Neuronal stem cell (in vitro differentiated cells): ENCODE measurements at regions not wholly inside any gene's neighbourhood (a gene's known extent, or its start where the extent isn't known, plus 50 kb on each side); places are given as distances from the start of the nearest gene placed in this dataset.

ENCODE experiments used
- DNase-seq: peaks from one replicate; pipeline ENCODE4 v3.0.0-alpha.2; 2013; ENCODE audit warnings: low spot score
- H2AFZ ChIP-seq: one replicate; pipeline ENCODE4 v1.6.1; 2013; ENCODE audit warnings: mild to moderate bottlenecking, low read length, inconsistent platforms
- H2AK5ac ChIP-seq: 2 replicates; pipeline ENCODE4 v1.6.1; 2013; ENCODE audit warnings: low read depth, mild to moderate bottlenecking, inconsistent platforms, low read length, moderate library complexity, mixed read lengths
- H2BK120ac ChIP-seq: 2 replicates; pipeline ENCODE4 v1.6.1; 2013; ENCODE audit warnings: low read depth, mild to moderate bottlenecking, inconsistent platforms, low read length, moderate library complexity, mixed read lengths
- H2BK12ac ChIP-seq: one replicate; pipeline ENCODE4 v1.6.1; 2013; ENCODE audit warnings: low read length, inconsistent platforms
- H2BK15ac ChIP-seq: 2 replicates; pipeline ENCODE4 v1.6.1; 2013; ENCODE audit warnings: mild to moderate bottlenecking, low read length, inconsistent platforms, mixed read lengths
- H2BK5ac ChIP-seq: one replicate; pipeline ENCODE4 v1.6.1; 2013; ENCODE audit warnings: inconsistent platforms, mild to moderate bottlenecking, low read length, moderate library complexity
- H3K14ac ChIP-seq: one replicate; pipeline ENCODE4 v1.6.1; 2013; ENCODE audit warnings: low read length, inconsistent platforms
- H3K18ac ChIP-seq: 2 replicates; pipeline ENCODE4 v1.6.1; 2013; ENCODE audit warnings: low read length, inconsistent platforms
- H3K23ac ChIP-seq: 2 replicates; pipeline ENCODE4 v1.6.1; 2013; ENCODE audit warnings: low read depth, mild to moderate bottlenecking, mixed read lengths, low read length, inconsistent platforms; ENCODE audit not compliant: poor library complexity
- H3K27ac ChIP-seq: replicated peaks from 3 replicates; pipeline ENCODE4 v1.5.1; 2013; ENCODE audit warnings: low read length, inconsistent platforms
- H3K27me3 ChIP-seq, 3 experiments: 2 replicates each; pipeline ENCODE4 v1.6.1; 2013; ENCODE audit warnings: low read length in 3 of 3, mild to moderate bottlenecking in 2 of 3, inconsistent platforms in 1 of 3, low read depth in 1 of 3, mixed read lengths in 1 of 3, moderate library complexity in 1 of 3; ENCODE audit not compliant: control insufficient read depth in 3 of 3, insufficient read depth in 3 of 3
- H3K36me3 ChIP-seq, 2 donors: replicated peaks in 1 of 2; 2 replicates each; pipeline ENCODE4 v1.6.1; 2013; ENCODE audit warnings: low read length in 2 of 2; ENCODE audit not compliant: control insufficient read depth in 2 of 2, insufficient read depth in 2 of 2
- H3K4ac ChIP-seq: 2 replicates; pipeline ENCODE4 v1.6.1; 2013; ENCODE audit warnings: inconsistent platforms, mild to moderate bottlenecking, low read length, moderate library complexity
- H3K4me1 ChIP-seq, 2 donors: 1 replicate in 1 of 2; 2 replicates in 1 of 2; pipeline ENCODE4 v1.6.1; 2013; ENCODE audit warnings: low read length in 2 of 2, low read depth in 1 of 2; ENCODE audit not compliant: control insufficient read depth in 2 of 2, insufficient read depth in 1 of 2
- H3K4me2 ChIP-seq: one replicate; pipeline ENCODE4 v1.6.1; 2013; ENCODE audit warnings: mild to moderate bottlenecking, low read length, inconsistent platforms; ENCODE audit not compliant: insufficient read depth, poor library complexity, severe bottlenecking
- H3K4me3 ChIP-seq, 2 donors: 2 replicates each; pipeline ENCODE4 v1.5.1; 2013; ENCODE audit warnings: low read length in 2 of 2, mild to moderate bottlenecking in 2 of 2, inconsistent platforms in 1 of 2, moderate library complexity in 1 of 2
- H3K79me1 ChIP-seq: one replicate; pipeline ENCODE4 v1.6.1; 2013; ENCODE audit warnings: low read depth, mild to moderate bottlenecking, inconsistent platforms, low read length, moderate library complexity
- H3K9ac ChIP-seq: one replicate; pipeline ENCODE4 v1.6.1; 2013; ENCODE audit warnings: mild to moderate bottlenecking, low read depth, low read length, inconsistent platforms; ENCODE audit not compliant: poor library complexity
- H3K9me3 ChIP-seq, 2 donors: replicated peaks in 1 of 2; 2 replicates each; pipeline versions ENCODE3 to v1.6.1; 2013; ENCODE audit warnings: low read length in 2 of 2, mild to moderate bottlenecking in 2 of 2, inconsistent platforms in 1 of 2, low read depth in 1 of 2, mixed read lengths in 1 of 2, moderate library complexity in 1 of 2; ENCODE audit not compliant: control insufficient read depth in 2 of 2, insufficient read depth in 1 of 2
- H4K8ac ChIP-seq: one replicate; pipeline ENCODE4 v1.6.1; 2013; ENCODE audit warnings: low read depth, mild to moderate bottlenecking, inconsistent platforms, low read length, moderate library complexity
- H4K91ac ChIP-seq: one replicate; pipeline ENCODE4 v1.6.1; 2013; ENCODE audit warnings: low read length, low read depth, mild to moderate bottlenecking, inconsistent platforms; ENCODE audit not compliant: poor library complexity
- WGBS, 2 donors: extraction: QIAGEN DNeasy Blood & Tissue Kit; methylation state at CpG; one replicate each; pipeline ENCODE4 v1.1.7; 2013; ENCODE audit warnings: missing lambda C conversion rate in 2 of 2, mixed read lengths in 1 of 2; ENCODE audit not compliant: insufficient read length in 2 of 2, insufficient replicate concordance in 1 of 2; ENCODE audit errors: extremely low coverage in 2 of 2; 5-methylcytosine and 5-hydroxymethylcytosine counted together

GRCh38 chr15:81907521-81907920 is 138.3 kb downstream of the MEX3B start:
- Histone ChIP-seq H3K14ac (no peak overlapping the region), H3K27ac (no peak overlapping the region), H2BK5ac (no peak overlapping the region), H3K23ac (no peak overlapping the region), H3K4ac (no peak overlapping the region), H3K4me1 (peaks cover 7 to 18% of the 10 kb centered on the region in 2 donors), H2BK12ac (no peak overlapping the region), H4K91ac (no peak overlapping the region), H2BK120ac (no peak overlapping the region), H4K8ac (no peak overlapping the region), H3K9ac (no peak overlapping the region), H3K36me3 (no peaks in the 10 kb centered on the region), H3K9me3 (no peaks in the 10 kb centered on the region), H2AK5ac (no peak overlapping the region), H2AFZ (no peak overlapping the region), H3K4me3 (no peak overlapping the region), H3K27me3 (no peaks in the 10 kb centered on the region), H3K18ac (no peak overlapping the region), H2BK15ac (no peak overlapping the region), H3K79me1 (no peaks in the 10 kb centered on the region), H3K4me2 (no peak overlapping the region)
- no CpG with 5 or more reads among the region's 1 CpG for WGBS, 2 donors
- DNase-seq, result no peak

- Histone ChIP-seq H3K27me3 (no peaks in the 10 kb centered on the region), H2BK12ac (no peak overlapping the region), H3K4me2 (no peak overlapping the region), H2AFZ (no peak overlapping the region), H2BK120ac (no peak overlapping the region), H3K4me1 (peaks cover 7 to 9% of the 10 kb centered on the region in 2 donors), H3K4ac (no peak overlapping the region), H2BK5ac (no peak overlapping the region), H3K23ac (no peak overlapping the region), H2BK15ac (no peak overlapping the region), H3K79me1 (no peaks in the 10 kb centered on the region), H3K9ac (no peak overlapping the region), H3K36me3 (no peaks in the 10 kb centered on the region), H3K4me3 (no peak overlapping the region), H2AK5ac (no peak overlapping the region), H4K91ac (no peak overlapping the region), H3K14ac (no peak overlapping the region), H3K18ac (no peak overlapping the region), H3K9me3 (no peaks in the 10 kb centered on the region), H4K8ac (no peak overlapping the region), H3K27ac (no peak overlapping the region)
- WGBS, 2 donors, result no CpG with 5 or more reads among the region's 2 CpGs
- no peak for DNase-seq
Measured at GRCh38 chr15:81905889-81906288, 139.9 kb downstream of the MEX3B start.

- H3K27me3 ChIP-seq, result no peaks in the 10 kb centered on the region
- no peaks in the 10 kb centered on the region for H3K4me1 ChIP-seq
- H2AK5ac ChIP-seq, result no peak overlapping the region
- H2AFZ ChIP-seq, result no peak overlapping the region
- H4K8ac ChIP-seq, result no peak overlapping the region
- no peak overlapping the region for H3K4me3 ChIP-seq
- no peak overlapping the region for H2BK120ac ChIP-seq
- H3K36me3 ChIP-seq, result no peaks in the 10 kb centered on the region
- no peak overlapping the region for H3K27ac ChIP-seq
- H4K91ac ChIP-seq, result no peak overlapping the region
- no peak overlapping the region for H2BK12ac ChIP-seq
- no peak overlapping the region for H3K14ac ChIP-seq
- no peaks in the 10 kb centered on the region for H3K79me1 ChIP-seq
- H3K9ac ChIP-seq, result no peak overlapping the region
- H3K18ac ChIP-seq, result no peak overlapping the region
- no peak overlapping the region for H2BK15ac ChIP-seq
- no peak overlapping the region for H3K4ac ChIP-seq
- no peak for DNase-seq
- no peak overlapping the region for H3K23ac ChIP-seq
- no CpG with 5 or more reads among the region's 5 CpGs for WGBS, 2 donors
- H2BK5ac ChIP-seq, result no peak overlapping the region
- no peak overlapping the region for H3K4me2 ChIP-seq
- H3K9me3 ChIP-seq, result no peaks in the 10 kb centered on the region
Measured at GRCh38 chr15:81901319-81901718, 144.5 kb downstream of the MEX3B start.

- Histone ChIP-seq H2BK120ac (no peak overlapping the region), H3K14ac (no peak overlapping the region), H3K27ac (no peak overlapping the region), H2AK5ac (no peak overlapping the region), H3K4ac (no peak overlapping the region), H2BK15ac (no peak overlapping the region), H3K4me2 (no peak overlapping the region), H3K9ac (no peak overlapping the region), H4K91ac (no peak overlapping the region), H3K79me1 (no peaks in the 10 kb centered on the region), H3K18ac (no peak overlapping the region), H3K36me3 (no peaks in the 10 kb centered on the region), H2BK5ac (no peak overlapping the region), H2AFZ (no peak overlapping the region), H3K4me1 (no peaks in the 10 kb centered on the region), H2BK12ac (no peak overlapping the region), H3K27me3 (no peaks in the 10 kb centered on the region), H3K9me3 (no peaks in the 10 kb centered on the region), H3K4me3 (no peak overlapping the region), H4K8ac (no peak overlapping the region), H3K23ac (no peak overlapping the region)
- DNase-seq, result no peak
- WGBS, 2 donors, result no CpG with 5 or more reads among the region's 2 CpGs
Measured at GRCh38 chr15:81899730-81900129, 146.1 kb downstream of the MEX3B start.
